Erythroblast (primary cell): ENCODE measurements at regions not wholly inside any gene's neighbourhood (a gene's known extent, or its start where the extent isn't known, plus 50 kb on each side); places are given as distances from the start of the nearest gene placed in this dataset.

Source experiments
- DNase-seq, 2 experiments: peaks; one replicate each; lab custom pipeline; 2025; lab: John Stamatoyannopoulos, UW
- GATA1 ChIP-seq: IDR thresholded peaks from 2 replicates; pipeline ENCODE4 v1.6.1; 2011; ENCODE audit warnings: low read depth, mild to moderate bottlenecking, control low read depth, low read length, moderate library complexity
- POLR2A ChIP-seq: IDR thresholded peaks from 2 replicates; pipeline ENCODE4 v1.6.1; 2011; ENCODE audit warnings: mild to moderate bottlenecking, low read length

DNA sequence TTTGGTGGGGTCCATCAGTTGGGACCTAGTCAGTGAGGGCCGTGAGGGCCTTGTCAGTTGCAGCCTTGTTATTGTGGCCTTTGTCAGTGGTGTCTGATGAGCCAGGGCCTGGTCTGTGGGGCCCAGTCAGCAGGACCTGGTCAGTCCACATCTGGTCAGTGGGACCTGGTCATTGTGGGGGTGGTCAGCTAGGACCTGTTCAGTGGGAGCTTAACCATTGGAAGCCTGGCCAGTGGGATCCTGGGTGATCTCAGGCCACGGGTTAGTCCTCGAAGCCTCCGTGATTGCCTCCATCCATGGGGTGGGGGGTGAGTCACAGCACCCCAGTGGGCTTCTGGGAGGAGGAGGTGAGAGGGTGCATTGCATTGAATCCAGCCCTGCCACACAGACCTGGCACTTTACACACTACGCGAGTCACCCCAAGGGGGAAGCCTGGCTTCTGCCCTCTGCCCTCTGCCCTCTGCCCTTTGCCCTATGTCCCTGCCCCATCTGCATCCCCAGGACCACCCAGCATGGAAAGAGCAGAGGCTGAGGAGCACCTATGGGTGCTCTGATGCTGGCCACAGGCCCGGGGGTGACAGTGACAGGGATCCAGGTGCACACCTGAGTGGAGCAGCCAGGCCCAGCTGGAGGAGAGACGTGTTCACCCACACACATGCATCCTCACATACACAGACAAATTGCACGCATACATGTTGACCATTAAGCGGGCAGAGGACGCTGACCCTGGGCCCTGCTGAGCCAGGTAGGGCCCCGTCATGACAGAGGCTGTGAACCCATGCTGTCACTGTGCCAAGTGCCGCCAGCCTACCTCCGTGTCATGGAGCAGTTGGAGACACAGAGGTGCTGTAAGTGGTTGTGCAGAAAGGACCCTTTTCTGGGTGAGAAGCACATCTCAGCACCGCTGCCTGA, 59.8 kb upstream of the TPM4 start:
- no peak for DNase-seq
- TF ChIP-seq POLR2A, result no peak
- TF ChIP-seq GATA1, result no peak

DNA sequence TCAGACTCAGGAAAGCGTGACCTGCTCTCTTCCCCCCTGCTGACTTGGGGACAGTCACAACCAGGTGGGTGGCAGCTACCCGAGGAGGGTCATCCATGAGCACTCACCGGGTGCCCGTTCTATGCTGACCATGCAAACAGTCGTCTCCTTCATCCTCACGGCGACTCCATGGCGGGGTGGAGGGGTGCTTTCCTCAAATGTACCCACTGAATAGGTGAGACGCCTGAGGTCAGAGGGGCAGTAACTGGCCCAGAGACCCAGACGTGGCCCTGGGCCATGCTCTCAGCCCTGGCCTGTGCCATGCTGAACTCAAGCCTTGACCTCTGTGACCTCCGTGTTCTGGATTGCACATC, 59.2 kb upstream of the TPM4 start:
- TF ChIP-seq GATA1 (no peak), POLR2A (no peak)
- no peak for DNase-seq

DNA sequence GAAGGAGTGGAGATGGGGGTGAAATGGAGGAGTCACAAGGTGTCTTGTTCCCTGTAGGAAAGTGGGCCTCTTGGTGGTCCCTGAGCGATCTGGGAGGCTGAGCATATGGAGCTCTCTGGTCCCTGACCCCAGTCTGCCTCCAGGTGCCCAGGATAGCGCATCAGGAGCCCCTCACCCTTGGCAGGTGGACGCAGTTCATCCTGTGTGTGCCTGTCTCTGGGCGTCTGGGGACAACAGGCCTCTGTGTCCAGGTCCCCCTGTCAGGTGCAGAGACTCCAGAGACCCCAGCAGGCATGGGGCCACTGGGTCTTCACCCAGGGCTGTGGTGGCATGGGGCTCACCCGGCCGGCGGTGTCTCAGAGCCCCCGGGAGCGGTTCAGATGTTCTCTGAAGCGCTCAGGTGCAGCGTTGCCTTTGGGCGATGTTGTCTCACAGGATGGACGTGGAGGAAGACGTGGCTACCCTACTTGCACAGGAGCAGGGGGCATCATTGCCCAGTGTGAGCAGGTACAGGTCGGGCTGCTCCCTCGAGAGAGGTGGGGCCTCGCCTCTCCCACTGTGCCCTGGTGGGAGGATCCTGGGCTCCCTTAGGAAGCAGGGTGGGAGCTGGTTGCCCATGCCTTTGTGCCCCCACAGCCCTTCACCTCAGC, 58.1 kb upstream of the TPM4 start:
- DNase-seq, result no peak
- TF ChIP-seq POLR2A (no peak), GATA1 (no peak)

DNA sequence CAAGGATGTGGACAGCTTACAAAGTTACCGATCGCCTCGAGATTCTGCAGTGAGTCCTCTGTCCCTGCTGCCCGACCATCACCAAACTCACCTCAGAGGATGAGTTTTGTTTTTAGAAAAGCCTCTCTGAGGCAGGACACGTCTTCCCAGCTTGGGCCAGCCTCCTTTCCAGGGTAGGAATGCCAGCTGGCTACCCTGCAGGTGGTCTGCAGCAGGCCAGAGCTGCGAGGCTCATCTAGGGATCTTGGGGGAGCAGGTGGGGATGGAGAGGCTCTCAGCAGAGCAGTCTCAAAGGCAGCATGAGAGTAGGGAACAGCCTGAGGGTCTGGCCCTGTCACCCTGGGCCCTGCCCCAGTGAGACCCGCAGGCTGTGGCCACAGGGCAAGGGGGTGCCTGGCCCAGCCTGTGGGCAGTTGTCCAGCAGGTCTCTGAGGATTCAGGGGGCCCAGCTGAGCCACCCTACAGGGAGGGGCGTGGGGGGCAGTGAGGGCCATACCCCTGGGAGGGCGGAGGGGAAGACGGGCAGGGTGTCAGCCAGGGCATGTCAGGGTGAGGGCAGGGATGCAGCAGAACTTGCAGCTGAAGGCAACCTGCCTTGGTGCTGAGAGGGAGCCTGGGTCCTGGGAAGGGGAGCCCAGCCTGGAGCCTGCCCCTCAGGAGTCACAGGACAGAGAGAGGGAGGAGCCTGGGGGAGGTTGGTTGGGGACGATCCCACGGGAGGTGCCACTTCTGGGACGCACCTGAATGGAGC, 57.3 kb upstream of the TPM4 start:
- no peak for DNase-seq
- TF ChIP-seq POLR2A (no peak), GATA1 (no peak)

DNA sequence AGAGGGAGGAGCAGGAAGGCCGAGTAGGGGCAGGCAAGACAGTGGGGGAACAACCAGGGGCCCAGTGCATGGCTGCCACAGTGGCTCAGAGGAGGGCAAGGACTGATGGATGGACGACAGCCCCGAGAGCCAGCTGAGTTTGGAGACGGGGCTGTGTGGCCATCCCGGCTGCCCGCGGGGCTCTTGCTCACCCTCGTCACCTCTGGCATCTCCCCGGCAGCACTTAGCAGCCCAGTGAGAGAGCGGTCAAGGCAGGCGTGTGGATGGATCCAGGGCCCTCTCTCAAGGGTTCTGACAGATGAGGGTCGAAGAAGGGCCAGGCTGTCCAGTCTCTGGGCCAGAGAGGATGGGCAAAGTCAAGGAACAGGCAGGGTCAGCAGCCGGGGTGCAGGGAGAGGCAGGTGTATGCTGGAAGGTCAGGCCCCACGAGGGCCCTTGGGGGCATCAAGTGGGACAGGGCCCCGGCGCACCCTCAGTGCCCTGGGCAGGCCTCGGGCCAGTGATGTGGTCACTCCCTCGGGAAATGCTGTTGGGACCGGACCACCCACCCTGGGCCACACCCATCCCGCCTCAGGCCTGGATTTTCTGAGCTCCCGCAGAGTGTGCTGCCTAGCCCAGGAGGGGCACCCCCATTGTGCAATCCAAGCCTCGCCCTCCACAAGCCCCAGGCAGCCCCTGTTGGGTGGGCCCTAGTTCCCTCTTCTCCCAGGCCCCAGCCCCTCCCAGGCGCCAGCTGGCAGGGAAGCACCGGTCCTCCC, 56.4 kb upstream of the TPM4 start:
- TF ChIP-seq GATA1 (no peak), POLR2A (no peak)
- no peak for DNase-seq

DNA sequence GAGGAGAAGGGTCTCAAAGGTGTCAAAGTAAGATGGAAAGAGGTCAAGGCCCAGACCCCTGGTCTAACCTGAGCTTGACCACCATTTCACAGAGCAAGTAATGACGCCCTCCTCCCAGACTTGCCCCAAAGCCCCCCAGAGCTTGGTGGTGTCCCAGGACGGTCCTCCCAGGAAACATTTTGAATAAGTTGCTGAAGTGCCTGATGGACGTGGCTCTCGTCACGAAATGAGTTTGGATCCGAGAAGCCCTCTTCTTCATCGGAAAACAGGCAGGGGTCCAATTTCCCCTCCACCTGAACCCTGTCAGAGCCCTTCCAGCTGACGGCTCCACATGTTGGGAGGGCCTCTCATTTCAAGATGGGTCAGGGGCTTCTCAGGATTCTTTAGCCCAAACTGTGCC, 54.5 kb upstream of the TPM4 start:
- no peak for DNase-seq
- no peak for TF ChIP-seq GATA1
- TF ChIP-seq POLR2A, result no peak

DNA sequence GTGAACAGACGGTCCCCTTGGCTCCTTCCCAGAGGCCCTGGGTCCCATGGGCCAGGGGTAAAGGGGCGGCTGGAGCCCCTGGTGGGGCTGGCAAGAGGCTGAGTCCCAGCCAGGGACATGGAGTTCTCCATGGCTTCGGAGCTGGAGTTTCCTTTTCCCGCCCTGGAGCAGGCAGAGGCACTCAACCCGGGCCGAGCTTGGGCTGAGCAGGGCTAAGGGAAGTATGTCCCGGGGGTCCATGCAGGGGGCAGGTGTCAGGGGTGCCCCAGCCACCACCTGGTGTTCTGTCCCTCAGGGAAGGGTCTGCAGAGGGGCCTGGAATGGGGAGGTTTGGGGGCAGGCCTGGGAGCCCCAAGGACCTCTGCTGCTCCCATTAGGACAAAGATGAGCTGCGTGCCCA, 54.0 kb upstream of the TPM4 start:
- DNase-seq, result no peak
- TF ChIP-seq POLR2A, result no peak
- no peak for TF ChIP-seq GATA1

DNA sequence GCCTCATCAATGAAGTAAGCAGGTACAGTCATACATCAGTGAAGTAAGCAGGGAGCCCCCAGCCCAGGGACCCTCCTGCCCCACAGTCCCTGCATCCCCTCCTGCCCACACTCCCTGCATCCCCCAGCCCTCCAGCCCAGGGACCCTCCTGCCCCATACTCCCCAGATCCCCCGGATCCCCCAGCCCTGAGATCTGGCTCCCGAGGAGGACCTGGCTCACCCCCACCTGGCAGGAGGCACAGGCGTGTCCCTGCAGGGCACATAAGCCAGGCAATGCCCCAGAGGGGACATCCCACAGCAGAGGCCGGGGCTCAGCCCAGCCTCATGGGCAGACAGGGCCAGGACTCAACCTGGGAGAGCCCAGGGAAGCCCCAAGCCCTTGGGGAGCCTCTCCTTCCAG, 53.6 kb upstream of the TPM4 start:
- no peak for DNase-seq
- no peak for TF ChIP-seq POLR2A
- no peak for TF ChIP-seq GATA1

DNA sequence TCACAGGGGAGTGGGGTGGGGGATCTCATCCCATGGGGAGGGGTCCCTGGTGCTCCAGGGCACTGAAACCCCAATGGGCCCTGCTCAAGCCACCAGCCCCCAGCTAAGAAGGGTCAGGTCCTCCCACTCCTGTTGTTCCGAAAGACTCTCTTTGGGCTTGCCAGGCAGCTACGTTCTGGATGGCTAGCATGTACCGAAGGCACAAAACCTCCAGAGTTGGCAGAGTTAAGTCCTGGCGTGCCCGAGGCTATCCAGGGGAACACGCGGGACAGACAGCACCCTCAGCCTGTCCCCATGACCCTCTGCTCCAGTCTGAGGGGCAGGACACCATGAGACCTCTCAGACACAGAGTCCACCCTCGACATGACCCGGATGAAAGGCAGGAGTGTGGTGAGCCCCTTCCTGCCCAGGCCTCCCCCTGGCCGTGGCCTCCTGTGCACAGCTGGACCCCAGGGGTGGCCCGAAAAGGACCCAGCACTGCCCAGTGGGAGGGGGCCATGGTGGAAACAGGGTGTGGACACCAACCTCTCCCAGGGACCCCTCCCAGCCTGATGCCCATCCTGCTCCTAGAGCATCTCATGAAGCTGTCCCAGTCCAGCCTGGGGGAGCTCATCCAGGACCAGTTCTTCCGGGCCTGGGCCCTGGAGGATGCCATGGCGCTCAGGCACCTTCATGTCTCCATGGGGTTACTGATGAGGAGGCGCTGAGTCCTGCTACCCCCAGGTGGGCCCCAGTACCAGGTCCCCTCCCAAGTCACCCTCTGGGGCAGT, 53.0 kb upstream of the TPM4 start:
- TF ChIP-seq POLR2A, result no peak
- no peak for TF ChIP-seq GATA1
- DNase-seq, result no peak

DNA sequence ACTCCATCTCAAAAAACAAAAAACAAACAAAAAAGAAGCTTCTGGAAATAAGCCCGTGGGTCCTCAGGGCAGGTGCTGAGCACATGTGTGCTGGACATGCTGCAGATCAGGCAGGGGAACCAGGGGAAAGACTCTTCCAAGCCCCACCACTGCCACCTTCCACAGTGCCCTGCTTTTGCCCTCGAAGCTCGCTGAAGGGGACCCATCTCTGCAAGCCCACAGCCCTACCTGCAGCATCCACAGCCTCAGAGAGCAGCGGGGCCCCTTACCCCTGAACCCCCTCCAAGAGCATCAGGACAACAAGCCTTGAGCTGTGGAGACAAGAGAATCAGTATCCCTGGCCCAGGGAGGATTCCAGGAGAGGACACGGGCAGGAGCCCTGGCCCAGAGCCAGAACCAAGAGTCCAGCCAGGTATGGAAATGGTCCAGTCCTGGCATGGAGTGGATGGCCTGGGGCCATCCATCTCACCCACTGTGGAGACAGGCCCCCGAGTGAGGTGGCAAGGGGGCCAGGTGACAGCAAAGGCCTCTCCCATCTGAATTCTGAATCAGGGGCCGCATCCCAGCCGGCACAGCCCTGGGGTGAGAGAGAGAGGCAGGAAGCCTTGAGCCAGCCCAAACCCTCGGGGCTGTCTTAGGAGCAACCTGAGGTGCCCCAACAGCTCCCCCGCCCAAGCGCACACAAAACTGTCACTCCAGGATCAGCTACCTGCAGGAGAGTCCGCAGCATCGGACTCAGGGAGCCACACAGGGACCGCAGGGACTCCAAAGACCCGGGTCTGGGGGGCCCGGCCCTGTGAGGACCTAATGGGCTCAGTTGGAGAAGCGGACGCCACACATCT, 51.8 kb upstream of the TPM4 start:
- no peak for TF ChIP-seq GATA1
- TF ChIP-seq POLR2A, result no peak
- no peak for DNase-seq

DNA sequence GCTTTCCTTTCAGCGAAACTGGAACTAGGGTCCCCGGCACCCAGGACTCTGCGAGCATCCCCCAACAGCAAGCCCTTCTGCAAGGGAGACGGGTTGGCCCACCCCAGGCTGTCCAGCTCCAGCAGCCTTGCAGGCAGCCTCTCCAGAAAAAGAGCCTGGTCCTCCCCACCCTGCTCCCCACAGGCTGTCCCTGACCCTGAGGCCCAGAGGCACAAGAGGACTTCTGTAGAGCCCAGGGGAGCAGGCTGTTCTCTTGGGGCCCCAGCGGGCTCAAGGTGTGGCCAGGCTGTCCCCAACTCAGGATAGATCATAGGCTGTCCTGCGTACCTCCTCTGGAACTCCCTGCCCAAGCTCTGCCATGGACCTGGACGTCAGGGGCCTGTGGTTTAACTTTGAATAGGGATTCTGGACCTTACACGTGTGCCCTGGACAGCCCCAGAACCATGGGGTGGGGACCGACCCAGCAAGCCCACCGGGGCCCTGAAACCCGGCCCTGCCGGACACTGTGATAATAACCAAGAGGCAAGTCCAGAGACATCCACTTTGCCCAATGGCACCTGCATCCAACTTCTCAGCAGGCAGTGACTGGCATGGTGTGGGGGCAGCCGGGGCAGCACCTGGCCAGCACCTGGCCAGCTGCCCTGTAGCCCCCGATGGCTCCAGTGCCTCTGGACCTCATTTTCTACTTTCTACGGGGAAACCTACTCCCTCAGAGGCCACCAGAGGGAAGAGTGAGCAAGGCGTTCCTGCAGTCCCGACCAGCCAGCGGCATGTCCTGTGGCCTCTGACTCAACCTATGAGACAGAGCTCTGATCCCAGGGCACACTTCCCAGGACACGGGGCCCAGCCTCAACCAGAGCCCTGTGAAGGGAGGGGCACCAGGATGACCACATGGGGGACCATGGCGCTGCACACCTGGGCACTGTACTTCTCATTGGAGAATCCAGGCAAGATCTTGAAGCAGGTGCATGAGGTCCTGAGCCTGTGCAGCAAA, 50.9 kb upstream of the TPM4 start:
- DNase-seq, result peak in 1 of 2 experiments; percentile 21
- TF ChIP-seq POLR2A (no peak), GATA1 (no peak)

DNA sequence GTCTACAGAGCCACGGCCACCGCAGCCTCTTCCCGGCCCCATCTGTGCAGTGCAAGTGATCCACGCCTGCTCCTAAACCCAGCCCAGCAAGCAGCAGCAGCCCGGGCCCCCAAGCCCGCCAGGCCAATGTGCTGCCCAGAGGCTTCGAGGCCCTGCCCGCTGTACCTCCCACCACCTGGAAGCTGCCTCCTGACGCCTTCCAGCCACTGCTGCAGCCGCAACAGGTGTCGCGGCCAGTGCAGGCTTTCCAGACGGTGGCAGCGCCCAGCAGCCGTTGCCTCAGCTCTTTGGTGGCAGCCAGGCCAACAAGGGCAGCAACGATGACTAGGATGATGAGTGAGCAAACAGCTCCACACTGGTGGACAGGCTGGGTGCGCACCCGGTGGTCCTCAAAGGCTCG, 50.2 kb upstream of the TPM4 start:
- DNase-seq, result no peak
- TF ChIP-seq GATA1 (no peak), POLR2A (no peak)
